Endodermal cell (in vitro differentiated cells): ENCODE measurements at regions not wholly inside any gene's neighbourhood (a gene's known extent, or its start where the extent isn't known, plus 50 kb on each side); places are given as distances from the start of the nearest gene placed in this dataset.

Source experiments
- DNase-seq: peaks from one replicate; pipeline ENCODE4 v3.0.0-alpha.2; 2017
- H3K27ac ChIP-seq: 2 replicates; pipeline ENCODE4 v1.5.1; 2013; ENCODE audit warnings: mild to moderate bottlenecking, low read depth, low read length, moderate library complexity
- H3K27me3 ChIP-seq: 2 replicates; pipeline ENCODE4 v1.6.1; 2013; ENCODE audit warnings: mild to moderate bottlenecking, low read length, moderate library complexity; ENCODE audit not compliant: insufficient read depth, control insufficient read depth, poor library complexity, severe bottlenecking
- H3K36me3 ChIP-seq: 2 replicates; pipeline ENCODE4 v1.7.0; 2013; ENCODE audit warnings: mild to moderate bottlenecking, low read length, moderate library complexity; ENCODE audit not compliant: control insufficient read depth, insufficient read depth
- H3K4me1 ChIP-seq: one replicate; pipeline ENCODE4 v1.7.0; 2013; ENCODE audit warnings: low read length; ENCODE audit not compliant: control insufficient read depth, insufficient read depth
- H3K4me3 ChIP-seq: 2 replicates; pipeline ENCODE4 v1.5.1; 2013; ENCODE audit warnings: mild to moderate bottlenecking, low read length, moderate library complexity
- H3K9ac ChIP-seq: 2 replicates; pipeline ENCODE4 v1.6.1; 2013; ENCODE audit warnings: mild to moderate bottlenecking, low read length, moderate library complexity; ENCODE audit not compliant: poor library complexity, severe bottlenecking; ENCODE audit errors: extremely low read depth
- H3K9me3 ChIP-seq: 2 replicates; pipeline ENCODE4 v1.6.1; 2013; ENCODE audit warnings: mild to moderate bottlenecking, low read length, moderate library complexity; ENCODE audit not compliant: control insufficient read depth
- H3K27ac Mint-ChIP-seq: 2 replicates; pipeline ENCODE4 v1.8.0; 2020; ENCODE audit warnings: mixed read lengths
- H3K27me3 Mint-ChIP-seq: 2 replicates; pipeline ENCODE4 v1.8.0; 2021; ENCODE audit warnings: mild to moderate bottlenecking, mixed read lengths; ENCODE audit not compliant: insufficient read depth
- H3K36me3 Mint-ChIP-seq: 2 replicates; pipeline ENCODE4 v1.8.0; 2020; ENCODE audit warnings: low read depth, mixed read lengths
- H3K4me1 Mint-ChIP-seq: 2 replicates; pipeline ENCODE4 v1.8.0; 2020; ENCODE audit warnings: mixed read lengths
- H3K4me3 Mint-ChIP-seq: 2 replicates; pipeline ENCODE4 v1.8.0; 2020; ENCODE audit warnings: mild to moderate bottlenecking, moderate library complexity, mixed read lengths
- H3K9me3 Mint-ChIP-seq: 2 replicates; pipeline ENCODE4 v1.8.0; 2020; ENCODE audit warnings: mild to moderate bottlenecking, mixed read lengths
- WGBS, 2 experiments: methylation state at CpG; one replicate each; pipeline versions ENCODE4 v1.1.5 to v1.1.7; 2013; ENCODE audit warnings: missing lambda C conversion rate in 2 of 2, mixed read lengths in 1 of 2; ENCODE audit not compliant: insufficient coverage in 1 of 2, insufficient read length in 1 of 2; 5-methylcytosine and 5-hydroxymethylcytosine counted together
- TF ChIP-seq, protein P1 (sequence below): fragments of 200-600 bp; sonication (generic); conservative IDR thresholded peaks from 2 replicates; pipeline ENCODE4 v1.5.0; 2021; ENCODE audit warnings: antibody characterized with exemption, mild to moderate bottlenecking

DNA sequence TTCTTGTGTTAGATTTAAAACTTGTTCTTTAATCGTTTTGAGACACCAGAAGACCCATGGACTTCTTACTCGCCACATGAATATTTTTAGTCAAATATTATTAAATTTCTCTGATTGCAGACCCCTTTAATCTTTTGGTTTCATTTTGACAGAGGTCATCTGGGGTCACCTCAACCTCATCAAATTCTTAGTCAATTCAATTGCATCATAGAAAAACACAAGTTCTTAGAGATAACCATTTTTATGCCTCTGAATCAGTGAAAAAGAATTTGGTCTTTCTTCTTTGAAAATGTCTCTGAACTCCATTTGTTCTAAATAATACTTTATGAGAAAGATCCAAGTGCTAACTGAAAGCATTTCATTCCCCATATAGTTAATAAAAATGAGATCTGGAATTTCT lies 55.2 kb upstream of the CBLN4 start:
- no peaks in the 10 kb centered on the region for H3K27me3 Mint-ChIP-seq
- no peak overlapping the region for H3K27ac ChIP-seq
- H3K36me3 ChIP-seq = no peaks in the 10 kb centered on the region
- no peak overlapping the region for H3K4me3 ChIP-seq
- H3K27me3 ChIP-seq = no peaks in the 10 kb centered on the region
- TF ChIP-seq, protein P1, sequence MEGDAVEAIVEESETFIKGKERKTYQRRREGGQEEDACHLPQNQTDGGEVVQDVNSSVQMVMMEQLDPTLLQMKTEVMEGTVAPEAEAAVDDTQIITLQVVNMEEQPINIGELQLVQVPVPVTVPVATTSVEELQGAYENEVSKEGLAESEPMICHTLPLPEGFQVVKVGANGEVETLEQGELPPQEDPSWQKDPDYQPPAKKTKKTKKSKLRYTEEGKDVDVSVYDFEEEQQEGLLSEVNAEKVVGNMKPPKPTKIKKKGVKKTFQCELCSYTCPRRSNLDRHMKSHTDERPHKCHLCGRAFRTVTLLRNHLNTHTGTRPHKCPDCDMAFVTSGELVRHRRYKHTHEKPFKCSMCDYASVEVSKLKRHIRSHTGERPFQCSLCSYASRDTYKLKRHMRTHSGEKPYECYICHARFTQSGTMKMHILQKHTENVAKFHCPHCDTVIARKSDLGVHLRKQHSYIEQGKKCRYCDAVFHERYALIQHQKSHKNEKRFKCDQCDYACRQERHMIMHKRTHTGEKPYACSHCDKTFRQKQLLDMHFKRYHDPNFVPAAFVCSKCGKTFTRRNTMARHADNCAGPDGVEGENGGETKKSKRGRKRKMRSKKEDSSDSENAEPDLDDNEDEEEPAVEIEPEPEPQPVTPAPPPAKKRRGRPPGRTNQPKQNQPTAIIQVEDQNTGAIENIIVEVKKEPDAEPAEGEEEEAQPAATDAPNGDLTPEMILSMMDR = no peak
- no peaks in the 10 kb centered on the region for H3K4me1 Mint-ChIP-seq
- H3K9me3 Mint-ChIP-seq = peaks cover 93% of the 10 kb centered on the region
- no peaks in the 10 kb centered on the region for H3K36me3 Mint-ChIP-seq
- H3K9ac ChIP-seq = no peak overlapping the region
- no peak overlapping the region for H3K4me3 Mint-ChIP-seq
- no peak for DNase-seq
- H3K27ac Mint-ChIP-seq = no peak overlapping the region
- no peaks in the 10 kb centered on the region for H3K4me1 ChIP-seq
- H3K9me3 ChIP-seq = peaks cover 77% of the 10 kb centered on the region
- 20 to 43% methylated on average over 1 to 2 of the region's 2 CpGs for WGBS, 2 experiments

DNA sequence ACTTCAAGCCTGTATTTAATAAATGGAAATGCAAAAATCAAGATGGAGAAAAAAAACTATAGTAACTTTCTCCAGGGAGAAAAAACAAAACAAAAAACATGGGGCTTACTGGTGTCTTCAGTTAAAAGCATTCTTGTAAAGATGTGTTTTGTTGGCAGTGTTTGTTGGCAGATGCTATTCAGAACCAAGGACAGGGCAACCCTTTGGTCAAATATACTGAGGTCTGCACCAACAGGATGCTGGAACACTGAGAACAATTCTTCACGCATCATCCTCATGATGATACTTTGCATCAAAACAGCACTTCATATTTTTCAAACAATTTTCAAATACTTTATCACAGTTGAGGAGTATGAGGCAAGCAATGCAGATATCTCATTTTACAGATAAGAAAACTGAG lies 63.7 kb upstream of the CBLN4 start:
- 90% methylated on average over 1 of the region's 1 CpG; no CpG with 5 or more reads in 1 of the 2 experiments for WGBS, 2 experiments
- Histone ChIP-seq H3K4me3 (no peak overlapping the region), H3K27ac (no peak overlapping the region), H3K9ac (no peak overlapping the region), H3K9me3 (peaks cover 84% of the 10 kb centered on the region), H3K27me3 (no peaks in the 10 kb centered on the region), H3K4me1 (no peaks in the 10 kb centered on the region), H3K36me3 (no peaks in the 10 kb centered on the region)
- H3K4me1 Mint-ChIP-seq = no peaks in the 10 kb centered on the region
- no peaks in the 10 kb centered on the region for H3K27me3 Mint-ChIP-seq
- no peak overlapping the region for H3K27ac Mint-ChIP-seq
- TF ChIP-seq, protein P1 = no peak
- no peak overlapping the region for H3K4me3 Mint-ChIP-seq
- H3K36me3 Mint-ChIP-seq = no peaks in the 10 kb centered on the region
- DNase-seq = no peak
- H3K9me3 Mint-ChIP-seq = peaks cover 86% of the 10 kb centered on the region

DNA sequence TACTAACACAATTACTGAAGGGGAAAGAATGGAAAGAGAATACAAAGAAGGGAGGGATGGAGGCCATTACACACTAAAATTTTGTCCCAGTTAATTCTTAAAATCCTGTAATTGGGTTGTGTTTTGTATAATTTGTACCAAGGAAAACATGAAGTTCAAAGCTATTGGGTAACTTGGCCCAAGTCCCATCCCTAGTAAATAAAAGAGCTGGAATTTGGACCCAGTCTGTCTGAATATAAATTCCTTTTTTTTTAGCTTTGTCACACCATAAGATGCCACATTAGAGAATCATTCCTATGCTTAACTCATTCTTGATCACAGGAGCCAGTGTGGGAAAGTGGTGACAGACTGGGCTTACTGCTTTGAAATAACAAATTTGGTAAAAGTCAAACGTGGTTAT lies 66.8 kb upstream of the CBLN4 start:
- H3K36me3 Mint-ChIP-seq = no peaks in the 10 kb centered on the region
- TF ChIP-seq, protein P1 = no peak
- Histone ChIP-seq H3K36me3 (no peaks in the 10 kb centered on the region), H3K4me1 (no peaks in the 10 kb centered on the region), H3K27me3 (no peaks in the 10 kb centered on the region), H3K27ac (no peak overlapping the region), H3K9me3 (peaks cover 89% of the 10 kb centered on the region), H3K4me3 (no peak overlapping the region), H3K9ac (no peak overlapping the region)
- H3K27me3 Mint-ChIP-seq = no peaks in the 10 kb centered on the region
- WGBS, 2 experiments = 43 to 50% methylated on average over 1 of the region's 1 CpG
- peaks cover 88% of the 10 kb centered on the region for H3K9me3 Mint-ChIP-seq
- no peaks in the 10 kb centered on the region for H3K4me1 Mint-ChIP-seq
- H3K27ac Mint-ChIP-seq = no peak overlapping the region
- no peak overlapping the region for H3K4me3 Mint-ChIP-seq
- DNase-seq = no peak
